Mammary epithelial cell (primary cell): ENCODE measurements at regions not wholly inside any gene's neighbourhood (a gene's known extent, or its start where the extent isn't known, plus 50 kb on each side); places are given as distances from the start of the nearest gene placed in this dataset.

Experiments used
- EZH2 ChIP-seq: IDR thresholded peaks from 2 replicates; pipeline ENCODE4 v1.6.1; 2012; ENCODE audit warnings: low read length, inconsistent platforms, borderline replicate concordance
- TF ChIP-seq, protein P1 (sequence below), 2 donors: IDR thresholded peaks in 1 of 2; conservative IDR thresholded peaks in 1 of 2; 2 replicates each; pipeline ENCODE4 v1.5.1; 2011 to 2012; ENCODE audit warnings: inconsistent platforms in 2 of 2, low read length in 2 of 2, mild to moderate bottlenecking in 2 of 2, control low read depth in 1 of 2, low read depth in 1 of 2; ENCODE audit not compliant: insufficient read depth in 1 of 2; ENCODE audit errors: extremely low read depth in 1 of 2

DNA sequence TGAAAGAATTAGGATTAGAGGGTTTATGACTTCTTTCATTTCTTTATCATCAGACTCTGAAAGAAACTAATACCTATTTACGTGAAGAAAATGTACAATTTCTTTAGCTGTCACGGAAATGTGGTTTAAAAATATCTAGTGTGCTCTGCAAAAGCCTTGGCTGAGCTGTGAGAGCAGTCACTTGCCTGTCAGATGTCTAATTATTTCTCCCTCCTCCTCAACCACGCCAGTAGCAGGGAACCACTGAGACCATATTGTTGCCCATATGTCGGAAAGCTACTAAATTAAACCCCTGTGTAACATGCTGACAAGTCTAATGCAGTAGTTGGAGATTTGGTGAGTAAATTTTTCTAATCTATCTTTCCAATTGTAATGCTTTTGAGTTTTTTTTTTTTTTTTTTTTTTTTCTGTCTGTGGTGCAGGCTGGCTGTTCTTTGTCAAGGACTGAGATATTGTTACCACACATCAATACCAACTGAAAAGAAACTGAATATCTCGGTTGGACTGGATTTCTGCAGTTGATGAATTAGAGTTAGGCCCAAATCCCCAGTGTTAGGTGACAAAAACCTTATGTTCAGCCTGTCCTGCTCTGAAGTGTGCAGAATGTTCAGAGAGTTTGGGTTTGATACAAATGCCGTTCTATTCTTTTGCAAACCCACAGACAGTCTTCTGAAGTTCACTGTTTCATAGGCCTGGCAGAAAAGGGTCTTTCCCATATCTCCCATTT lies 302.9 kb upstream of the SYNCRIP start:
- TF ChIP-seq, protein P1, sequence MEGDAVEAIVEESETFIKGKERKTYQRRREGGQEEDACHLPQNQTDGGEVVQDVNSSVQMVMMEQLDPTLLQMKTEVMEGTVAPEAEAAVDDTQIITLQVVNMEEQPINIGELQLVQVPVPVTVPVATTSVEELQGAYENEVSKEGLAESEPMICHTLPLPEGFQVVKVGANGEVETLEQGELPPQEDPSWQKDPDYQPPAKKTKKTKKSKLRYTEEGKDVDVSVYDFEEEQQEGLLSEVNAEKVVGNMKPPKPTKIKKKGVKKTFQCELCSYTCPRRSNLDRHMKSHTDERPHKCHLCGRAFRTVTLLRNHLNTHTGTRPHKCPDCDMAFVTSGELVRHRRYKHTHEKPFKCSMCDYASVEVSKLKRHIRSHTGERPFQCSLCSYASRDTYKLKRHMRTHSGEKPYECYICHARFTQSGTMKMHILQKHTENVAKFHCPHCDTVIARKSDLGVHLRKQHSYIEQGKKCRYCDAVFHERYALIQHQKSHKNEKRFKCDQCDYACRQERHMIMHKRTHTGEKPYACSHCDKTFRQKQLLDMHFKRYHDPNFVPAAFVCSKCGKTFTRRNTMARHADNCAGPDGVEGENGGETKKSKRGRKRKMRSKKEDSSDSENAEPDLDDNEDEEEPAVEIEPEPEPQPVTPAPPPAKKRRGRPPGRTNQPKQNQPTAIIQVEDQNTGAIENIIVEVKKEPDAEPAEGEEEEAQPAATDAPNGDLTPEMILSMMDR (conservative IDR thresholded peaks at IDR 0.05 in 1 of 2, IDR thresholded peaks at IDR 0.05 in 1 of 2; ENCODE audit: extremely low read depth in 1 of 2, insufficient read depth in 1 of 2, low read depth in 1 of 2, low read length in 2 of 2), result no peak
- TF ChIP-seq EZH2, result no peak
